B cell (primary cell): ENCODE measurements at regions not wholly inside any gene's neighbourhood (a gene's known extent, or its start where the extent isn't known, plus 50 kb on each side); places are given as distances from the start of the nearest gene placed in this dataset.

ENCODE experiments used
- ATAC-seq: fragments of 200-7000 bp; cut with Tn5 transposase; one replicate; pipeline ENCODE4 v1.10.0; 2021; ENCODE audit warnings: low read depth, mild to moderate bottlenecking, moderate number of reproducible peaks, moderate library complexity
- CTCF ChIA-PET: fragments of 350-600 bp; sonication (Branson Sonifier 250); formaldehyde crosslinking; loops from one replicate; lab custom pipeline; 2021; ENCODE audit warnings: antibody characterized with exemption, inconsistent platforms; lab: Charles Lee
- POLR2A ChIA-PET: fragments of 350-600 bp; sonication (Branson Sonifier 250); formaldehyde crosslinking; loops from one replicate; lab custom pipeline; 2021; ENCODE audit warnings: antibody characterized with exemption; lab: Charles Lee
- DNase-seq: peaks from one replicate; pipeline ENCODE4 v3.0.0; 2013
- H2AFZ ChIP-seq: 2 replicates; pipeline ENCODE4 v1.6.1; 2012; ENCODE audit warnings: mild to moderate bottlenecking, low read depth, low read length; ENCODE audit not compliant: insufficient read depth, poor library complexity, severe bottlenecking
- H3K27ac ChIP-seq, 2 donors: 1 replicate in 1 of 2; 2 replicates in 1 of 2; pipeline ENCODE4 v1.5.1; 2012 to 2013; ENCODE audit warnings: low read length in 2 of 2, mild to moderate bottlenecking in 2 of 2, moderate library complexity in 1 of 2
- H3K27me3 ChIP-seq, 4 experiments: fragments of 200-600 bp in 1 of 4; sonication (generic) in 1 of 4; replicated peaks in 1 of 4; 1 replicate in 2 of 4; 2 replicates in 2 of 4; pipeline versions ENCODE4 v1.6.1 to v1.7.0; 2013 to 2016; ENCODE audit warnings: low read length in 3 of 4, mild to moderate bottlenecking in 2 of 4, mixed read lengths in 1 of 4, moderate library complexity in 1 of 4; ENCODE audit not compliant: insufficient read depth in 4 of 4, control insufficient read depth in 3 of 4; ENCODE audit errors: control extremely low read depth in 1 of 4
- H3K36me3 ChIP-seq, 2 experiments: replicated peaks in 1 of 2; 1 replicate in 1 of 2; 2 replicates in 1 of 2; pipeline versions ENCODE4 v1.6.1 to v1.7.1; 2013; ENCODE audit warnings: low read length in 1 of 2; ENCODE audit not compliant: insufficient read depth in 2 of 2, control insufficient read depth in 1 of 2; ENCODE audit errors: control extremely low read depth in 1 of 2, extremely low read depth in 1 of 2
- H3K4me1 ChIP-seq, 2 donors: fragments of 200-600 bp in 1 of 2; sonication (generic) in 1 of 2; 1 replicate in 1 of 2; 2 replicates in 1 of 2; pipeline versions ENCODE4 v1.5.1 to v1.6.1; 2013 to 2017; ENCODE audit warnings: low read length in 2 of 2; ENCODE audit not compliant: control insufficient read depth in 2 of 2, insufficient read depth in 2 of 2
- H3K4me2 ChIP-seq: replicated peaks from 2 replicates; pipeline ENCODE3; 2012; ENCODE audit warnings: mild to moderate bottlenecking, low read depth, low read length; ENCODE audit not compliant: poor library complexity, severe bottlenecking
- H3K4me3 ChIP-seq, 5 experiments: fragments of 200-600 bp in 1 of 5; sonication (generic) in 1 of 5; 1 replicate in 3 of 5; 2 replicates in 2 of 5; pipeline versions ENCODE4 v1.5.1 to v1.7.0; 2011 to 2016; ENCODE audit warnings: low read length in 4 of 5, mild to moderate bottlenecking in 4 of 5, low read depth in 2 of 5, control low read depth in 1 of 5, moderate library complexity in 1 of 5; ENCODE audit not compliant: insufficient read depth in 1 of 5; ENCODE audit errors: control extremely low read depth in 1 of 5, extremely low read depth in 1 of 5
- H3K79me2 ChIP-seq: fragments of 200-600 bp; sonication (generic); one replicate; pipeline ENCODE4 v1.6.0; 2016; ENCODE audit warnings: low read length; ENCODE audit not compliant: control insufficient read depth, insufficient read depth
- H3K9ac ChIP-seq: fragments of 200-600 bp; sonication (generic); 2 replicates; pipeline ENCODE4 v1.6.1; 2017; ENCODE audit warnings: mild to moderate bottlenecking, low read length, moderate library complexity
- H3K9me3 ChIP-seq, 3 donors: one replicate each; pipeline versions ENCODE4 v1.6.1 to v1.7.1; 2013; ENCODE audit warnings: low read length in 2 of 3; ENCODE audit not compliant: control insufficient read depth in 2 of 3, insufficient read depth in 1 of 3; ENCODE audit errors: control extremely low read depth in 1 of 3
- H4K20me1 ChIP-seq: 2 replicates; pipeline ENCODE4 v1.6.0; 2012; ENCODE audit warnings: mild to moderate bottlenecking, low read length; ENCODE audit not compliant: insufficient read depth, control insufficient read depth, poor library complexity, severe bottlenecking
- H3K27ac Mint-ChIP-seq: one replicate; pipeline ENCODE4 v1.8.0; 2021; ENCODE audit warnings: mixed read lengths
- H3K27me3 Mint-ChIP-seq: one replicate; pipeline ENCODE4 v1.8.0; 2021; ENCODE audit warnings: mixed read lengths
- H3K4me1 Mint-ChIP-seq: one replicate; pipeline ENCODE4 v1.8.0; 2021; ENCODE audit warnings: mixed read lengths
- H3K4me3 Mint-ChIP-seq: one replicate; pipeline ENCODE4 v1.8.0; 2021; ENCODE audit warnings: mixed read lengths
- H3K9me3 Mint-ChIP-seq: one replicate; pipeline ENCODE4 v1.8.0; 2022; ENCODE audit warnings: mixed read lengths; ENCODE audit not compliant: insufficient read depth
- EZH2 ChIP-seq: IDR thresholded peaks from 2 replicates; pipeline ENCODE4 v1.6.1; 2012; ENCODE audit warnings: borderline replicate concordance, low read depth, mild to moderate bottlenecking, moderate library complexity, low read length; ENCODE audit not compliant: insufficient read depth, poor library complexity, severe bottlenecking
- WGBS: methylation state at CpG from one replicate; pipeline ENCODE4 v1.1.5; 2013; ENCODE audit warnings: missing lambda C conversion rate; ENCODE audit not compliant: insufficient coverage; 5-methylcytosine and 5-hydroxymethylcytosine counted together
- intact Hi-C: fragments of 100-400 bp; cut with micrococcal nuclease; formaldehyde crosslinking; loops from one replicate; pipeline ENCODE4 v1.10.0; 2022
- TF ChIP-seq, protein P1 (sequence below): fragments of 200-600 bp; IDR thresholded peaks from one replicate; pipeline ENCODE4 v1.8.0; 2022; ENCODE audit warnings: antibody characterized with exemption, mild to moderate bottlenecking

DNA sequence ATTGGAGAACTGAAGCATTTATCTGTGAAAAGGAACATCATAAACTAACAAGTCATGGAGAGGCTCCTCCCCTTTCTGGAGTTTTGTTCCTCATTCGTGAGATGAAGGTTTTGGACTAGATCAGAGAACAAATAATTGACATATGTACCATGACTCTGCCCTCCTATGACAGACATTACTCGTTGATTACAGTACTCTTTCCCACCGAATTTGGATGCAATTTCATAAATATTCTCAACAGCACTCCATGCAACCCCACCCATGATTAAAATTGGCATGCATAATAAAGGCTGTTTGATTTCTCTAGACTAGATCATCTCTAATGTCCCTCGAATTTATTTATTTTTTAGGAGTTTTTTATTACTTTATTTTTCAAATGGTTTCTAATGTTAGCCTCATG, 258.9 kb upstream of the LDB2 start:
- H4K20me1 ChIP-seq: no peaks in the 10 kb centered on the region
- H2AFZ ChIP-seq: no peak overlapping the region
- no CpG with 5 or more reads among the region's 4 CpGs for WGBS
- H3K4me2 ChIP-seq: no peak overlapping the region
- H3K9ac ChIP-seq: no peak overlapping the region
- no peaks in the 10 kb centered on the region for H3K79me2 ChIP-seq
- no peaks in the 10 kb centered on the region for H3K4me1 ChIP-seq
- peaks cover 0 to 2% (median 0%) of the 10 kb centered on the region in 3 donors for H3K9me3 ChIP-seq
- intact Hi-C loops: no loop called here
- Mint-ChIP-seq H3K4me1 (no peaks in the 10 kb centered on the region), H3K9me3 (peaks cover 2% of the 10 kb centered on the region), H3K4me3 (no peak overlapping the region), H3K27ac (no peak overlapping the region), H3K27me3 (no peaks in the 10 kb centered on the region)
- ChIA-PET POLR2A (no interaction called here), CTCF (no interaction called here)
- H3K27ac ChIP-seq: no peak overlapping the region
- no peak for DNase-seq
- ATAC-seq: no peak
- H3K27me3 ChIP-seq: no peaks in the 10 kb centered on the region
- no peak overlapping the region for H3K4me3 ChIP-seq
- no peaks in the 10 kb centered on the region for H3K36me3 ChIP-seq
- no peak for TF ChIP-seq EZH2
- TF ChIP-seq, protein P1, sequence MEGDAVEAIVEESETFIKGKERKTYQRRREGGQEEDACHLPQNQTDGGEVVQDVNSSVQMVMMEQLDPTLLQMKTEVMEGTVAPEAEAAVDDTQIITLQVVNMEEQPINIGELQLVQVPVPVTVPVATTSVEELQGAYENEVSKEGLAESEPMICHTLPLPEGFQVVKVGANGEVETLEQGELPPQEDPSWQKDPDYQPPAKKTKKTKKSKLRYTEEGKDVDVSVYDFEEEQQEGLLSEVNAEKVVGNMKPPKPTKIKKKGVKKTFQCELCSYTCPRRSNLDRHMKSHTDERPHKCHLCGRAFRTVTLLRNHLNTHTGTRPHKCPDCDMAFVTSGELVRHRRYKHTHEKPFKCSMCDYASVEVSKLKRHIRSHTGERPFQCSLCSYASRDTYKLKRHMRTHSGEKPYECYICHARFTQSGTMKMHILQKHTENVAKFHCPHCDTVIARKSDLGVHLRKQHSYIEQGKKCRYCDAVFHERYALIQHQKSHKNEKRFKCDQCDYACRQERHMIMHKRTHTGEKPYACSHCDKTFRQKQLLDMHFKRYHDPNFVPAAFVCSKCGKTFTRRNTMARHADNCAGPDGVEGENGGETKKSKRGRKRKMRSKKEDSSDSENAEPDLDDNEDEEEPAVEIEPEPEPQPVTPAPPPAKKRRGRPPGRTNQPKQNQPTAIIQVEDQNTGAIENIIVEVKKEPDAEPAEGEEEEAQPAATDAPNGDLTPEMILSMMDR: no peak

- Mint-ChIP-seq H3K27me3 (no peaks in the 10 kb centered on the region), H3K27ac (no peak overlapping the region), H3K4me1 (no peaks in the 10 kb centered on the region), H3K9me3 (peaks cover 2% of the 10 kb centered on the region), H3K4me3 (no peak overlapping the region)
- H4K20me1 ChIP-seq: no peaks in the 10 kb centered on the region
- no peak overlapping the region for H3K9ac ChIP-seq
- no peak overlapping the region for H2AFZ ChIP-seq
- no peaks in the 10 kb centered on the region for H3K79me2 ChIP-seq
- H3K4me3 ChIP-seq: no peak overlapping the region
- H3K9me3 ChIP-seq: peaks cover 0 to 2% (median 0%) of the 10 kb centered on the region in 3 donors
- no peaks in the 10 kb centered on the region for H3K36me3 ChIP-seq
- no peak overlapping the region for H3K27ac ChIP-seq
- CTCF ChIA-PET: no interaction called here
- no peaks in the 10 kb centered on the region for H3K27me3 ChIP-seq
- POLR2A ChIA-PET: no interaction called here
- intact Hi-C loops: no loop called here
- no peak overlapping the region for H3K4me2 ChIP-seq
- ATAC-seq (no peak), DNase-seq (no peak)
- TF ChIP-seq, protein P1: no peak
- TF ChIP-seq EZH2: no peak
- H3K4me1 ChIP-seq: no peaks in the 10 kb centered on the region
Observed at GRCh38 chr4:17155486-17155885, 257.0 kb upstream of the LDB2 start.
